GM13976 (cell line): ENCODE measurements at regions not wholly inside any gene's neighbourhood (a gene's known extent, or its start where the extent isn't known, plus 50 kb on each side); places are given as distances from the start of the nearest gene placed in this dataset.

Experiments
- DNase-seq: peaks from one replicate; pipeline ENCODE4 v3.0.0; 2012; ENCODE audit warnings: low spot score
- CTCF ChIP-seq: IDR thresholded peaks from 2 replicates; pipeline ENCODE4 v1.5.1; 2012; ENCODE audit warnings: borderline replicate concordance, mild to moderate bottlenecking; ENCODE audit not compliant: insufficient read depth; ENCODE audit errors: extremely low read depth, missing control alignments, control extremely low read depth
- in situ Hi-C: fragments of 300-500 bp; cut with MboI; formaldehyde crosslinking; loops from one replicate; pipeline ENCODE4 v1.12.0; 2022; ENCODE audit warnings: low sequenced_read_pairs, mixed read lengths, inconsistent platforms; ENCODE audit not compliant: unreplicated experiment

DNA sequence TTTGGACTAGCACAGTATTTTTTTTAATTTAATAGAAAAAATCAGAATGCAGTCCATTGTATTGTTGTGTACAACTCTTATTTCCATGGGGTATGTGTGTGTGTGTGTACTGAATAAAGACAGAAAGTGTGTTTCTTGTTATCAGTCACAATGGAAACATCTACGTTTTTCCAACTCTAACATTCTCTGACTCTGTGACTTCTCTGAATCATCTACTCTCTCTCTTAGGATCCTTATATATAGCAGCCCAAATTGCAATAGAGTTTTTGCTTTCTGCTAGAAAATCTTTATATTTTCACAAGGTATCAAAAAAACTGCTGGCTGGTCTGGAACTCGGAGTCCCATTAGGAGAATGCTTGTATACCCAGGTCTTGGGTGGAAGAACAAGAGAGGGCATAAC is 138.9 kb upstream of the ARID2 start:
- no peak for TF ChIP-seq CTCF
- DNase-seq, result no peak
- in situ Hi-C loops, result no loop called here

DNA sequence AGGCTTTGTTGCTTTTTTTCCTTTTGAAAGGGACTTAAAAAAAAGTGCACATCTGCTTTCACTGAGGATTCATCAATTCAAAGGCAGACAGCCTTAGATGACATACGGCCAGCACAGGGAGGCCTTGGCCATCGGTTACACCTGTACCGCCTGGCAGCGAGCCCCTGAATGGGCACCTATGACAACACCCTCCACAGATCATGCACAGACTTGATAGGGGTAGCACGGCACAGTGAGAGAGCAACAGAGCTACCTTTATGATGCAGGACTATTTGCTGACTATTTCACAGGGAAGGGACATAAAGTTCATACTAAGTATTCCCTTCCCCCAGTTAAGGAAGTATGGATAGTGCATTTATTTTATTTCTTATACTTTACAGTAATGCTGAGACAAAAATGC is 137.9 kb upstream of the ARID2 start:
- DNase-seq, result no peak

GRCh38 chr12:45596366-45596765 is 133.1 kb upstream of the ARID2 start:
- no peak for DNase-seq
- in situ Hi-C loops, result no loop called here
- no peak for TF ChIP-seq CTCF

More for the DNA sequence above, 137.9 kb upstream of the ARID2 start:
- TF ChIP-seq CTCF, result no peak
- in situ Hi-C loops, result no loop called here

DNA sequence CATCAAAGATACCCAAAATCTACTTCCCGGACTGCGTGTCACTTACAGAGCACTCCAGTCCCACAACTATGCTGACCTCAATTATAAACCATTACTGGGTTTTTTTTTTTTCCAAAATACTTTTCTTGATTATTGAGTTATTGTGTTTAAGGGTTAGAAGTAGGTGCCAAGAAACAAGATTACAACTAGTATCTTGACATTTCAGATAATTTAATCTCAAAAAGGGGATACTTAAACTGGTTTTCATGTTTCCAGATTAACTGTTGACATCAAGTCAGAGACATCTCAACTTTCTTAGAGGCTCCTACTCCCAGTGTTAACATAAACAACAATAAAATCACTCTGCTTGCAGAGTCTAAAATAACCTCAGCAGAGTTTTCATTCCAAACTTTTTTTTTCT is 131.2 kb upstream of the ARID2 start:
- DNase-seq, result no peak
- in situ Hi-C loops, result no loop called here
- no peak for TF ChIP-seq CTCF

DNA sequence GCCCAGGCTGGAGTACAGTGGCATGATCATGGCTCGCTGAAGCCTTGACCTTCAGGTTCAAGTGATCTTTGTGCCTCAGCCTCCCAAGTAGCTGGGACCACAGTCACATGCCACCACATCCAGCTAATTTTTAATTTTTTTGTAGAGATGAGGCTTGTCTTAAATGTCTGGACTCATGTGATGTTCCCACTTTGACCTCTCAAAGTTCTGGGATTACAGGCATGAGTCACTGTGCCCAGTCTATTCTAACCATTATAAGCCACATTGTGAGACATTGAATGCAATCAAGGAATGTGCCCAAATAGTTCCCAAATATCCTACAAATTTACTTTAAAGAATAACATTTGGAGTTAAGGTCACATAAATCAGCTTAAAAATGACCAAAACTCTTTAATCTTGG is 130.7 kb upstream of the ARID2 start:
- TF ChIP-seq CTCF, result no peak
- in situ Hi-C loops, result no loop called here
- DNase-seq, result no peak

DNA sequence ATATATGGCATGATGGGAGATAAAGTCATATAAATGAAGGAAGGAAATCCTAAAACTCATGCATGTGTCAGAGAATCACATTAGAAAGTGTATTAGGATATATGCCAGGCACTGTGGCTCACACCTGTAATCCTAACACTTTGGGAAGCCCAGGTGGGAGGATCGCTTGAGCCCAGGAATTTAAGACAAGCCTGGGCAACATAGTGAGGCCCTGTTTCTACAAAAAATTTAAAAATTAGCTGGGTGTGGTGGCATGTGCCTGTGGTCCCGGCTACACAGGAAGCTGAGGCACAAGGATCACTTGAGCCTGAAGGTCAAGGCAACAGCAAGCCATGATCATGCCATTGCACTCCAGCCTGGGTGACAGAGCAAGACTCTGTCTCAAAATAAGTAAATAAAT is 130.3 kb upstream of the ARID2 start:
- in situ Hi-C loops, result no loop called here
- no peak for DNase-seq
- no peak for TF ChIP-seq CTCF

DNA sequence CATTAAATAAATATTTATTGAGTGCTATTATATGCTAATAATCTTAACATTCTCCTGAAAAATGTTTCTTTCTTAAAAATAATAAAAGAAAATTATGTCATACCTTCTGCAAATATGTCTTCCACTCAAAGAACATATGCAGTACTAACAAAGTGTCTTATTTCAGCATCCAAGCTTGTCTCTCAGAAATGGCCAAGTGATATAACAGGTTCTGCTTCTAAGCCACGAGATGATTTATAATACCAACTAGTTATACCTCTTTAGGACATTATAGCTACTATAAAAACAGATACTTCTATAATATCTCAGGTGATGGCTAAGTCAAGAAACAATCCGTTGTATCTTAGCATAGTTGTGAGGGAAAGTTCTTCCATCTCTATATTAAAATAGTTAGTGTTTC is 128.1 kb upstream of the ARID2 start:
- in situ Hi-C loops, result no loop called here
- no peak for TF ChIP-seq CTCF

More for the DNA sequence above, 128.1 kb upstream of the ARID2 start:
- DNase-seq, result no peak
